ENCODE measurements at regions not wholly inside any gene's neighbourhood (a gene's known extent, or its start where the extent isn't known, plus 50 kb on each side); places are given as distances from the start of the nearest gene placed in this dataset.
A peak's percentile ranks its signal among the peaks of the same experiment; 100 is the strongest.
"Not testable (repeated sequence)": the region's sequence is repeated elsewhere in the genome, so short reads cannot be mapped to it uniquely, and the experiment has no call there.

- no peak for DNase-seq
Observed at GRCh38 chr5:68066277-68066955, 149.1 kb upstream of the PIK3R1 start.

- not testable (repeated sequence) for DNase-seq
Observed at GRCh38 chr5:68065321-68065720, 150.2 kb upstream of the PIK3R1 start.

GRCh38 chr5:68060382-68060781 is 155.2 kb upstream of the PIK3R1 start:
- no peak for DNase-seq

- no peak for DNase-seq
Observed at GRCh38 chr5:68057191-68057590, 158.4 kb upstream of the PIK3R1 start.

GRCh38 chr5:68055686-68056085 is 159.9 kb upstream of the PIK3R1 start:
- DNase-seq = no peak

GRCh38 chr5:68054638-68055037 is 160.9 kb upstream of the PIK3R1 start:
- no peak for DNase-seq

- no peak for DNase-seq
Observed at GRCh38 chr5:68053202-68053601, 162.4 kb upstream of the PIK3R1 start.

- DNase-seq = no peak
Observed at GRCh38 chr5:68049053-68049713, 166.4 kb upstream of the PIK3R1 start.

- no peak for DNase-seq
Observed at GRCh38 chr5:68048516-68048915, 167.0 kb upstream of the PIK3R1 start.

GRCh38 chr5:68048054-68048453 is 167.5 kb upstream of the PIK3R1 start:
- not testable (repeated sequence) for DNase-seq

- no peak for DNase-seq
Observed at GRCh38 chr5:68047035-68047434, 168.5 kb upstream of the PIK3R1 start.

GRCh38 chr5:68046445-68046844 is 169.1 kb upstream of the PIK3R1 start:
- peak; percentile 33 for DNase-seq

GRCh38 chr5:68041293-68041692 is 174.3 kb upstream of the PIK3R1 start:
- DNase-seq = peak; percentile 37

GRCh38 chr5:68037546-68037945 is 178.0 kb upstream of the PIK3R1 start:
- no peak for DNase-seq

- DNase-seq = no peak
Observed at GRCh38 chr5:68033961-68034571, 181.5 kb upstream of the PIK3R1 start.

- DNase-seq = no peak
Observed at GRCh38 chr5:68033029-68033428, 182.5 kb upstream of the PIK3R1 start.

GRCh38 chr5:68032216-68032762 is 183.3 kb upstream of the PIK3R1 start:
- DNase-seq = no peak

- no peak for DNase-seq
Observed at GRCh38 chr5:68028131-68028727, 187.3 kb upstream of the PIK3R1 start.

- no peak for DNase-seq
Observed at GRCh38 chr5:68027519-68027918, 188.0 kb upstream of the PIK3R1 start.

- no peak for DNase-seq
Observed at GRCh38 chr5:68026092-68026885, 189.3 kb upstream of the PIK3R1 start.

GRCh38 chr5:68024426-68024825 is 191.1 kb upstream of the PIK3R1 start:
- no peak for DNase-seq

- DNase-seq = no peak
Observed at GRCh38 chr5:68021916-68022315, 193.6 kb upstream of the PIK3R1 start.

- DNase-seq = no peak
Observed at GRCh38 chr5:68021227-68021626, 194.3 kb upstream of the PIK3R1 start.
